Esophagus squamous epithelium (tissue), 4 donors: ENCODE measurements at regions not wholly inside any gene's neighbourhood (a gene's known extent, or its start where the extent isn't known, plus 50 kb on each side); places are given as distances from the start of the nearest gene placed in this dataset.

Source experiments
- CTCF ChIP-seq, 6 experiments: fragments of 450-650 bp in 4 of 6; fragments of 200-600 bp in 2 of 6; sonication (generic) in 2 of 6; IDR thresholded peaks; one replicate each; pipeline ENCODE4 v1.5.1; 2016 to 2019; ENCODE audit warnings: antibody characterized with exemption in 6 of 6, mild to moderate bottlenecking in 4 of 6, moderate library complexity in 4 of 6
- POLR2A ChIP-seq, 4 donors: fragments of 450-650 bp; IDR thresholded peaks; one replicate each; pipeline ENCODE4 v1.6.1; 2017; ENCODE audit warnings: antibody characterized with exemption in 4 of 4, mild to moderate bottlenecking in 4 of 4, moderate library complexity in 3 of 4

- TF ChIP-seq CTCF (IDR thresholded peaks at IDR 0.05) (no peak), POLR2A (IDR thresholded peaks at IDR 0.05) (no peak)
Measured at GRCh38 chr4:45160951-45161350, 434.6 kb upstream of the GNPDA2 start.
